Heart left ventricle (tissue), 16 donors: ENCODE measurements at regions not wholly inside any gene's neighbourhood (a gene's known extent, or its start where the extent isn't known, plus 50 kb on each side); places are given as distances from the start of the nearest gene placed in this dataset.

Experiments used
- ATAC-seq, 4 donors: fragments of 200-7000 bp; cut with Tn5 transposase; one replicate each; pipeline ENCODE4 v1.9.1; 2020 to 2022; ENCODE audit warnings: moderate library complexity in 4 of 4, mild to moderate bottlenecking in 3 of 4, moderate number of reproducible peaks in 1 of 4
- DNase-seq, 5 donors: peaks; one replicate each; pipeline ENCODE4 v3.0.0-alpha.2; 2020
- H3K27ac ChIP-seq, 12 donors: fragments of 200-600 bp; sonication (generic) in 4 of 12; one replicate each; pipeline versions ENCODE4 v1.5.0 to v1.8.0; 2016 to 2022; ENCODE audit warnings: mild to moderate bottlenecking in 2 of 12
- H3K27me3 ChIP-seq, 9 donors: fragments of 200-600 bp; sonication (generic) in 2 of 9; one replicate each; pipeline versions ENCODE4 v1.5.1 to v1.8.0; 2016 to 2022; ENCODE audit warnings: mild to moderate bottlenecking in 3 of 9
- H3K36me3 ChIP-seq, 9 donors: fragments of 200-600 bp; sonication (generic) in 2 of 9; one replicate each; pipeline versions ENCODE4 v1.5.0 to v1.8.0; 2018 to 2022; ENCODE audit warnings: mild to moderate bottlenecking in 2 of 9
- H3K4me1 ChIP-seq, 12 donors: fragments of 200-600 bp; sonication (generic) in 4 of 12; one replicate each; pipeline versions ENCODE4 v1.5.0 to v1.8.0; 2016 to 2022; ENCODE audit warnings: mild to moderate bottlenecking in 3 of 12
- H3K4me3 ChIP-seq, 12 donors: fragments of 200-600 bp; sonication (generic) in 4 of 12; one replicate each; pipeline versions ENCODE4 v1.5.0 to v1.8.0; 2017 to 2022; ENCODE audit warnings: mild to moderate bottlenecking in 9 of 12, moderate library complexity in 4 of 12
- H3K9me3 ChIP-seq, 12 donors: fragments of 200-600 bp; sonication (generic) in 4 of 12; one replicate each; pipeline versions ENCODE4 v1.5.0 to v1.8.0; 2016 to 2022; ENCODE audit warnings: mild to moderate bottlenecking in 1 of 12
- CTCF ChIP-seq, 12 donors: fragments of 200-600 bp; sonication (generic) in 4 of 12; IDR thresholded peaks; one replicate each; pipeline versions ENCODE4 v1.5.0 to v1.8.0; 2018 to 2022; ENCODE audit warnings: antibody characterized with exemption in 12 of 12, mild to moderate bottlenecking in 5 of 12
- POLR2A ChIP-seq, 2 donors: fragments of 450-650 bp; IDR thresholded peaks; one replicate each; pipeline ENCODE4 v1.6.1; 2017; ENCODE audit warnings: antibody characterized with exemption in 2 of 2, mild to moderate bottlenecking in 2 of 2, moderate library complexity in 2 of 2
- WGBS, 4 donors: extraction: QIAGEN DNeasy Blood & Tissue Kit in 2 of 4; methylation state at CpG; one replicate each; pipeline versions ENCODE4 v1.1.5 to v1.1.7; 2013 to 2018; 5-methylcytosine and 5-hydroxymethylcytosine counted together
- intact Hi-C, 10 donors: fragments of 100-400 bp; cut with DNase I; formaldehyde crosslinking; loops; one replicate each; pipeline versions ENCODE4 v1.11.1 to v1.14.2; 2022
- donor health status: ischemic (EF 13 %, LVEDD 7.1; RV severe dilation, severe dysfunction).
- donor health status: healthy with polysubstance abuse.
- donor health status: DM: no; HTN: yes; CAD: no.
- donor health status: DM: no; HTN: no; CAD: no.
- donor health status: ischemic (EF 25% LVEDD 6.9; RV normal size, moderate dysfunction).
- donor health status: ischemic (EF 25% LVEDD 5.7; RV mildly dilated, moderate dysfunction).
- donor health status: healthy.
- donor health status: DM: yes; HTN: yes; CAD: no.
- donor health status: ischemic (EF 35%, LVEDD 5.7; RV mildly dilated, moderate dysfunction).
- donor health status: nonischemic (EF 11% LVEDD 7.7; RV severe dilation, severe dysfunction).
- donor health status: DM: yes; HTN: yes; CAD: no.
- donor health status: PGD.
- donor health status: ischemic (EF 29% LVEDD 5.4; RV normal size, mild dysfunction).
- donor health status: nonischemic (EF 23%, LVEDD 6.1; RV moderate dilation, normal function).

GRCh38 chr12:18990856-18991255 is 138.7 kb upstream of the PLEKHA5 start:
- DNase-seq = no peak
- H3K36me3 ChIP-seq = no peaks in the 10 kb centered on the region
- no peak overlapping the region for H3K4me3 ChIP-seq
- intact Hi-C loops = loop anchor here in 1 of 10 donors (10.0 kb wide), 1 partner anchor 686 kb away; no protein-coding TSS in a partner anchor
- H3K9me3 ChIP-seq = no peaks in the 10 kb centered on the region
- ATAC-seq = no peak
- TF ChIP-seq POLR2A (IDR thresholded peaks at IDR 0.05) = no peak
- no peak for TF ChIP-seq CTCF (IDR thresholded peaks at IDR 0.05)
- H3K27me3 ChIP-seq = no peaks in the 10 kb centered on the region
- H3K4me1 ChIP-seq = peaks cover 0 to 8% (median 2%) of the 10 kb centered on the region in 12 donors
- H3K27ac ChIP-seq = no peak overlapping the region
- WGBS, 4 donors = 23 to 47% (median 38%) methylated on average over 2 of the region's 2 CpGs

GRCh38 chr12:18992336-18992735 is 137.2 kb upstream of the PLEKHA5 start:
- Histone ChIP-seq H3K27me3 (no peaks in the 10 kb centered on the region), H3K4me3 (no peak overlapping the region), H3K27ac (no peak overlapping the region), H3K36me3 (no peaks in the 10 kb centered on the region), H3K4me1 (peaks cover 0 to 8% (median 2%) of the 10 kb centered on the region in 12 donors), H3K9me3 (no peaks in the 10 kb centered on the region)
- TF ChIP-seq CTCF (IDR thresholded peaks at IDR 0.05) (no peak), POLR2A (IDR thresholded peaks at IDR 0.05) (no peak)
- DNase-seq = no peak
- intact Hi-C loops = loop anchor here in 1 of 10 donors (10.0 kb wide), 1 partner anchor 688 kb away; no protein-coding TSS in a partner anchor
- 82 to 91% (median 86%) methylated on average over 2 of the region's 2 CpGs for WGBS, 4 donors
- no peak for ATAC-seq

- Histone ChIP-seq H3K4me1 (no peaks in the 10 kb centered on the region), H3K4me3 (no peak overlapping the region), H3K9me3 (no peaks in the 10 kb centered on the region), H3K27ac (no peak overlapping the region), H3K36me3 (no peaks in the 10 kb centered on the region), H3K27me3 (no peaks in the 10 kb centered on the region)
- ATAC-seq (no peak), DNase-seq (no peak)
- intact Hi-C loops = loop anchor here in 1 of 10 donors (10.0 kb wide), 1 partner anchor 694 kb away; no protein-coding TSS in a partner anchor
- TF ChIP-seq CTCF (IDR thresholded peaks at IDR 0.05) (no peak), POLR2A (IDR thresholded peaks at IDR 0.05) (no peak)
- 78 to 83% (median 80%) methylated on average over 9 of the region's 9 CpGs for WGBS, 4 donors
Observed at GRCh38 chr12:18998343-18999261, 130.9 kb upstream of the PLEKHA5 start.

- Histone ChIP-seq H3K9me3 (no peaks in the 10 kb centered on the region), H3K4me3 (no peak overlapping the region), H3K36me3 (no peaks in the 10 kb centered on the region), H3K27me3 (no peaks in the 10 kb centered on the region), H3K27ac (no peak overlapping the region), H3K4me1 (no peaks in the 10 kb centered on the region)
- TF ChIP-seq POLR2A (IDR thresholded peaks at IDR 0.05) (no peak), CTCF (IDR thresholded peaks at IDR 0.05) (no peak)
- DNase-seq (no peak), ATAC-seq (no peak)
- intact Hi-C loops = no loop called here
- 92 to 100% (median 95%) methylated on average over 2 of the region's 2 CpGs for WGBS, 4 donors
Observed at GRCh38 chr12:19000836-19001235, 128.7 kb upstream of the PLEKHA5 start.
